C4-2B (cell line): ENCODE measurements at regions not wholly inside any gene's neighbourhood (a gene's known extent, or its start where the extent isn't known, plus 50 kb on each side); places are given as distances from the start of the nearest gene placed in this dataset.

Experiments used
- H3K27ac ChIP-seq: fragments of 450-650 bp; 2 replicates; pipeline ENCODE4 v1.5.1; 2017
- ZFX ChIP-seq: fragments of 450-650 bp; IDR thresholded peaks from 2 replicates; pipeline ENCODE4 v1.6.1; 2017
- TF ChIP-seq, protein P1 (sequence below): fragments of 450-650 bp; conservative IDR thresholded peaks from 2 replicates; pipeline ENCODE4 v1.5.1; 2017; ENCODE audit warnings: mild to moderate bottlenecking

DNA sequence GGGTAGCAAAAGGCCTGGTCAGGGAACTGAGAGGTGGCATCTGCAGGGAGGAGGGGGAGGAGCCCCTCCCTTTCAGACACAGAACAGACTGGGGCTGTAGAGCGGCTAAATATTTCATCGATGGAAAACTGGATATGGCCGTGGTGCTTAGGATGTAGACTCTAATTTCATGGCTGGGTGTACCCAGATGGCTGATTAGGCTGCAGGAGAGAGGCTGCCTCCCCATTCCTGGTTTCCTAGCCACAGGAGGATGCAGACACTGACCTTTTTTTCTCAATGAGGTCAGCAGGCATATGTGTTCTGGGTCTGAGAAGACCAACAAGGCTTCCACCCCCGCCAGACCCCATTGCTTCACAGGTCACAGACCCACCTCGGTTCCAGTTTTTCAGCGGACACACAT lies 58.1 kb upstream of the CALM2 start:
- H3K27ac ChIP-seq = no peak overlapping the region

GRCh38 chr2:47232738-47233415 lies 56.6 kb upstream of the CALM2 start:
- H3K27ac ChIP-seq = no peak overlapping the region
- TF ChIP-seq, protein P1, sequence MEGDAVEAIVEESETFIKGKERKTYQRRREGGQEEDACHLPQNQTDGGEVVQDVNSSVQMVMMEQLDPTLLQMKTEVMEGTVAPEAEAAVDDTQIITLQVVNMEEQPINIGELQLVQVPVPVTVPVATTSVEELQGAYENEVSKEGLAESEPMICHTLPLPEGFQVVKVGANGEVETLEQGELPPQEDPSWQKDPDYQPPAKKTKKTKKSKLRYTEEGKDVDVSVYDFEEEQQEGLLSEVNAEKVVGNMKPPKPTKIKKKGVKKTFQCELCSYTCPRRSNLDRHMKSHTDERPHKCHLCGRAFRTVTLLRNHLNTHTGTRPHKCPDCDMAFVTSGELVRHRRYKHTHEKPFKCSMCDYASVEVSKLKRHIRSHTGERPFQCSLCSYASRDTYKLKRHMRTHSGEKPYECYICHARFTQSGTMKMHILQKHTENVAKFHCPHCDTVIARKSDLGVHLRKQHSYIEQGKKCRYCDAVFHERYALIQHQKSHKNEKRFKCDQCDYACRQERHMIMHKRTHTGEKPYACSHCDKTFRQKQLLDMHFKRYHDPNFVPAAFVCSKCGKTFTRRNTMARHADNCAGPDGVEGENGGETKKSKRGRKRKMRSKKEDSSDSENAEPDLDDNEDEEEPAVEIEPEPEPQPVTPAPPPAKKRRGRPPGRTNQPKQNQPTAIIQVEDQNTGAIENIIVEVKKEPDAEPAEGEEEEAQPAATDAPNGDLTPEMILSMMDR = no peak
- no peak for TF ChIP-seq ZFX

More for the DNA sequence above, 58.1 kb upstream of the CALM2 start:
- no peak for TF ChIP-seq ZFX
- TF ChIP-seq, protein P1 = no peak

DNA sequence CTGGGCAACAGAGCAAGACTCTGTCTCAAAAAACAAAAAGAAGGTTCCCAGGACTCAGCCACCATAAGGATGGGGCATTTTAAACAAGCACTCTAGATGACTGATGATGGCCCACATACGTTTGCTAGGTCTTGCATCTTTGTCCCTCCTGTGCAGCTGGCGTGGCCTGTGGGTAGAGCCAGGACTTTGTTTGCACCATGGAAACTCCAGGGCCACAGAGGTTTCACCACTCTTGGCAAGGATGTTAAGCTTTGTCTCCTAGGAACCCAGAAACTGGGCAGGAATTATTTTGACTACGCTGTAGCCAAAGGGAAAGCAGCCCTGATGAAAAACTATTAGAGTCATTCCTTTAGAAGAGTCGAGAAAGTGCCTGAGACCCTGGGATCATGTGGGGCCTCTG lies 54.1 kb upstream of the CALM2 start:
- no peak overlapping the region for H3K27ac ChIP-seq
- TF ChIP-seq ZFX = no peak
- TF ChIP-seq, protein P1 = no peak

GRCh38 chr2:47227532-47228279 lies 51.4 kb upstream of the CALM2 start:
- H3K27ac ChIP-seq = no peak overlapping the region
- no peak for TF ChIP-seq ZFX
- TF ChIP-seq, protein P1 = no peak

GRCh38 chr2:47226923-47227220 lies 50.6 kb upstream of the CALM2 start:
- no peak for TF ChIP-seq ZFX
- TF ChIP-seq, protein P1 = no peak
- H3K27ac ChIP-seq = no peak overlapping the region

DNA sequence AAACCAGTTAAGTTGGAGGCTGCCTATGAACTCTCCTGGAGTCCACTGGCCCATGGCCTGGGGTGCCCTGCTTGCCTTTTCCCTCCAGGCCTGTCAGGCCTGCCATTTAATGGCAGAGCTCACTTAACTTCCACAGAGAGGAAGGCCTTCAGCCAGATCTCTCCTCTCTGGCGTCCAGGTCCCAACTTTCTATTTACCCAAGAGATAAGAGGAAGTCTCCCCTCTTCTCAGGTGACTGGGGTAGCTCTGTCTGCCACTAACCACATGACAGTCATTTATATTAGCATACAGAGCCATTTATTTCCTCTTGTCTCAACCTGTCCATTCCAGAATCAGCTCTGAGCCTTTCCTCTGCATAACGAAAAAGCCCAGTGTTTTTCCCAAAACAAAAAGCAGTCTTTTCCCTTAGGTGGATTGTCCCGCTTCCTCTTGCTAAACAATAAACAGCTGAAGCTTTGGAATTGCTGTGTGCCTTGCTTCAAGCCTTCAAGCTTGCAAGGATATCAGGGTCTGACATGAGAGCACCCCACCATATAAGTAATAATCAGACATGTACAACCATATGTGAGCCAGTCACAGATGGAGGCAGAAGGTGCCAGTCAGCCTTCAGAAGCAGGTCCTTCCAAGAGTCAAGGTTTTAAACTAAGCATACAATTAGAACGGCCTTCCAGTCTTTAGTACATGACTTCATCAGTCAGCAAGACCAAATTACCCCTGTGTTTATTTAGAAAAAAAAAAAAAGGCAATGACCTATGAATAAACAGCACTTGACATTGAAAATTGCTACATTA lies 50.0 kb upstream of the CALM2 start:
- TF ChIP-seq ZFX = no peak
- TF ChIP-seq, protein P1 = no peak
- no peak overlapping the region for H3K27ac ChIP-seq
